ENCODE measurements at regions not wholly inside any gene's neighbourhood (a gene's known extent, or its start where the extent isn't known, plus 50 kb on each side); places are given as distances from the start of the nearest gene placed in this dataset.
"Not testable (repeated sequence)": the region's sequence is repeated elsewhere in the genome, so short reads cannot be mapped to it uniquely, and the experiment has no call there.

DNA sequence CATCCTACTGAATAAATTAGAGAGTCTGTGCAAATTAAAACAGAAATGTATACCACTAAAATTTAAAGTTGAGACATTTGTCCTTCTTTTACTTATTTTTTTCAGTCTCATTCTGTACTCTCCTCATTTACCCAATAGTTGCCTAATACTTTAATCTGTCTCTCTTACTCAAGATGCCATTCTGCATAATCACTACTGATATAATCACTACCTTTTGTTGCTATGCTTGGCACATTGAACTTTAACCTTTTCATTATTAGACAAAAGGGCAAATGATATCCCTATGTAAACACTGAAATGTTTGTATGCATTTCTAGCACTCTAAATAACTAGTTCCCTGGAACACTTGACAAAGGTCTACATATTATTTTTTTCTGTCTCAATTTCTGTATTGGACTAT is 1108.3 kb upstream of the FLRT2 start:
- no peak for DNase-seq

DNA sequence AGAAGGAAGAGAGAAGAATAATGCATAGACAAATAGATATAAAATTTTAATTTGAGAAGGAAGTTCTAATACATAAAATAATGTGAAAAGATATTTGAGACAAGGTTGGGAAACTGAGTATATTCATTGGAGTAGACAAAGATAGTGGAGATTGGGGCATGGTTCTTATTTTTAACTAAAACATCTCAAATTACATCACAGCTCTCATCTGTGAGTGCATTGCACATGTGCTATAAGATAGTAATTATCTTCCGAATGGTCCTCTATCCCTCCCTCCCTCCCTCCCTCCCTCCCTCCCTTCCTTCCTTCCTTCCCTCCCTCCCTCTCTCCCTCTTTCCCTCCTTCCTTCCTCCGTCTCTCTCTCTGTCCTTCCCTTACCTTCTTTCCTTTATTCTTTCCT is 1104.0 kb upstream of the FLRT2 start:
- no peak for DNase-seq

DNA sequence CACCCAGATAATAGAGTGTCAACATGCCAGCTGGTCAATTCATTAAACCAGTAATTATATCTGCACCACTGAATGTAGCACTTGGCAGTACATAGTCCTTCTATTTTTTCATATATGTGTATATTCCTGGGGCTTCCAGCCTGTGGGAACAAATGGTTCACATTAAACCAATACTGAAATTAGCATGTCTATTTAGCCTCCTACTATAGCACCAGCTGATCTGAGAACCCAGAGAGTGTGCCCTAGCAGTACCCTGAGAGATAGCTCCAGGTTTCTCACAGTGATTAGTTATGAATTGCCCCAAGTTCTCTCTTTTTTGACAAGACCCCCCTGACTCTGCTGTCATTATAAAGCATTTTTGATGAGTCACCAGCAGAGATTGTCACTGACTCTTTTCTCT is 1097.3 kb upstream of the FLRT2 start:
- DNase-seq: no peak

DNA sequence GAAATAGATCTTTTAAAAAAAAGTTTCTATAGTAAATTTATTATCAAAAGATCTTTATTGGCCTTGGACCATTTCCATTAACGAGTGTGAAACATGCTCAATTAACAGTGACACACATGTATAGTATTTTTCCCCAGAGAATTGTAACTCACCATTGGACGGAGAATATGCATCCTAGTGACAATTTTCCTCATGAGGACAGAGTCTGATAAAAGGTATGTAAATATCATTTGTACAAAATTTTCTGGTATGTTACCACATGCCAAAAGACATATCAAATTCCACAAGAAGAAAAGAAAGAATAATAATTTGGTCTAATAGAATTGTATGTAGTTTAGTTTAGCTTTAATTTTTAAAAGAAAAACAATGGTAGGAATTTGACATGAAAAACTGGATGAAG is 1096.0 kb upstream of the FLRT2 start:
- no peak for DNase-seq

DNA sequence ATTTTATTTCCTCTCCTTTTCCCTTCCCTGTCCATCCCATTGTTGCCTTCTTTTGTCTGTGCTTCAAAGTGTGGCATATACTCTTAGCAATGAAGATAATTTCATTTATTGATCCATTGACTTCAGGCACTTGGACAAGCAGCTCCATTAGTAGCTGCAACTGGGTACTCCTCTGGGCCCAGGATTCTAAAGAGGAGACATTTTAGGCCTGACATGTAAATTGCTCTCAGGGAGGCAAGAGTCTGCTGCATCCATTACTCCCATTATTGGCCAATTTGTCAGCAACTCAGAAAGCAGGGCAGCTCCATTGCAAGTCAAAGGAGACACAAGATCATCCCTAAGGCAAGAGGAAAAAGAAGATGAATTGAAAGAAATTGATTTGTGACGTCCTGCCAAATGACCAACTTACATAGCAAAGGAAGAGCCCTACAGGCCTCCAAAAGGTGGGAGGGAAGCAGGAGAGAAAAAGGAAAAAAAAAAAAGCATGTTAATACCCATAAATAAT is 1094.1 kb upstream of the FLRT2 start:
- no peak for DNase-seq

DNA sequence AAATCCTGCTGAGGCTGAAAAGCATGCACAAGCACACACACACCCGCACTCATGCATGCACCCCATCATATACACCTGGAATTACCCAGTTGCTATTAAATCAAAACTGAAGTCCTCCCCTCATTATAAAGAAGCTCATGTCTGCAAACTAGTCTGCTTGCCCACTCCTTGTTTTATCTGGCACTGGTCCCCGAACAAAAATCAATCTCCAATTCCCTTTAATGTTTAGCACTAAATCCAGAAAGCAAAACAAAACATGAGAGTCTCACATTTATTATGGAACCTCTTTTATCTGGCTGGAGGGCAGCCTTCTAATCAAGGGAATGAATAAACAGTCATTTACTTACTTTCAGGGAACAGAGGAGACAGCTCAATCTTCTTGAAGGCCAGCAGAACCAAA is 1093.4 kb upstream of the FLRT2 start:
- no peak for DNase-seq

DNA sequence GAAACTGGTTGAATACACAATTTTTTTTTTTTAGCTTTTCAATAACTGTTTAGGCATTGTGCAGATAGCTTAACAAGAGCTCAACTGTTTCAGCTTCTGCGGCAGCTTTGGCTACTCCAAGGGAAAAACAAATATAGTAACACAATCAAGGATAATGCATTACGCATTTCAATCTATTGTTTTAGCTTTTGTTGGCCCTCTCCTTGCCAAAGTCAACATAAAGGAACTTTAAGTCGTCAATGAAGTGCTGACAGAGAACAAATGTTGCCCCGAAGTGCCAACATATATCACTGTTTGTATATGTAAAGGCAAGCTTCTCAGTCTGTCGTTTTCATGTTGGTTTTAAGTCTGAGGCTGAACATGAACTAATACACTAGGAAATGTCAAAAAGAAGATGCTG is 1087.4 kb upstream of the FLRT2 start:
- DNase-seq: no peak

DNA sequence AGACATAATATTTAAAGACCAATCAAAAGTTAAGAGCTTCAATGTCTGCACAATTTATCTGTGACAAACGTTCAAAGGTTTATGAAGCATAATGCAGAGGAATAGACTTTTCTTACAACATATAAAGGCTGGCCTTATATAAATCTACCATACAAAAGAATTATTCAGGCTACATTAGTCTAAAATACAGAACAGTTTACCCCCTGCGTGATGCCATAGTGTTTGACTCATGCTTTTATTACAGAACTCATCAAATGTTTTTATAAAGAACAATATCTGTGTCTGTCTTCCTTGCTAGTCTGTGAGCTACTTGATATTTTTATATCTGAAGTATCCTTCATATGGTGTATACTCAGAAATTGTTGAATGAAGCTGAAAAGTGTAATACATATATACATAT is 1084.5 kb upstream of the FLRT2 start:
- DNase-seq: no peak

DNA sequence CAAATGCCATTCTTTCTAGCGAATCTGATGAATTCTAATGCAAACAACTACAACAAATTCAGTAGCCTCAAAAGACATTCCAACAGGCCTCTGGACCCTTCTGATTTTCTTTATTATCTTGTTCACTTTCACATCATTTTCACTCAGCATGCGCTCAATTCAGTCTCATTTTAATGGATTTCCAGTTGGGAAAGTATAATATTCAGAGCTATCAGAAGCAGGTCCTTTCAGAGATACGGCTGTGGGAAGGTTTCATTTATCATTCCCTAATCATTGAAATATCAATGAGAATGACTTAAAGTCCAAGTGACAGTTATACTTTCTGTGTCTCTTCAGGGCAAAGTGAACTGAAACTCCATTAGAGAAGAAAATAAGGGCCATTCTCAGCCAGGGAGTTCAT is 1083.7 kb upstream of the FLRT2 start:
- DNase-seq: no peak

DNA sequence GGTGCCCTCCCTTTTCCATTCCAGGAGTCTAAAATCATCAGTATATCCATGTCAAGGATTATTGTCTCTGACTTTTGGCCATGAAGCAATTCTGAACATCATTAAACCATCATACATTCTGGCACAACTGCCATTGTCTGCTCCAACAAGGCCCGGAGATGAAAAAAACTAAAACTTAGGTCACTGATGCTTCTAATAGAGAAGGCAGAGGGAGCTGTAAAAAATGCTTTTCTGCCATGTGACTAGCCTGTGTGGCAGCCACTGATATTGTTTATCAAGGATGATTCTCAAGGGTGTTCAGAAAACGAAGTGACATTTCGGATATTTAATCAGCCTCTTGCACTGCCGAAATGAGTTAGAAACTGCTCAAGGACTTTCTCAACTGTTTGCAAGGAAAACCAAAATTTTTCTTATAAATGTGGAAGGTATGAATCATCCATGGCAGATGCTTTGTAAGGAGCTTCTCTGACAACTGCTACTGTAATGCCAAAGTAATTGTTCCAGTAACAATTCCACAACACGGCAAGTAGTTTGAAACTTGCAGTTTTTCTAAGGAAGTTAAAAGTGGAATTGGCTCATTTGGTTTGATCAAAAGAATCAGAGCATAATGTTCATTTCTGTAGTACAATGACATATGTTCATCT is 1076.5 kb upstream of the FLRT2 start:
- DNase-seq: no peak

DNA sequence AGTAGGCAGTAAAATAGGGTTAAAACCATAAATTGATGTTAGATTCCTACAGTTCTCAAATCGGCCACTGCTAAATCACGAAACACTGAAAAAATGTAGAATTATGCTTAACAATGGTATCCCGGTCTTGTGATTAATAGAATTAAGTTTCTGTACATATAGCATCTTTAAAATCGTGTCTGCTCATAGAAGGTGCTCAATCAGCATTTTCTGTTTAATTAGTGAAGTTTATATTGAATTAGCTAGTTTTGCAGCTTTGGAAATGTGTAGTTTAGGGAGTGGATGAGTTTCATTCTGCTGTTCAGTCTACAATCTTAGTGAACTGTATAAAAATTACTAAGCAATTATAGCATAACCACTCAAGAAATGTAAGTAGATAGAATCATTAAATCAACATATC is 1075.8 kb upstream of the FLRT2 start:
- no peak for DNase-seq

DNA sequence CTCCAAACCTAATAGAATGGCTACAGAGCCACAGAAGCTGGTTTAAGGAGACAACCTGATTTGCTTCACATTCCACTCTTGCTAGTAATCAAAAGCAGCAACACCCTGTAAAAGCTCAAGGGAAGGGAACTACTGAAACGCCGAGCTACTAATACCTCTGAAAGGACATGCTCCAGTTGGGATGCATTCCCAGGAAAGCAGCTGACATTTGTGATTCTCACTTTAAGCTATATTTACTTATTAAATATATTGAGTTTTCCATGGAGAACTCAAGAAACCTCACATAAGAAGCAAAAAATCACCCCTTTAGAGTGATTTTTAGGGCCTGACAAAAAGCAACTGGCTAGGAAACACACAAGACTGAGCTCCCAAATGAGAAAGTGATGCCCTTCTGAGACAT is 1073.0 kb upstream of the FLRT2 start:
- no peak for DNase-seq

DNA sequence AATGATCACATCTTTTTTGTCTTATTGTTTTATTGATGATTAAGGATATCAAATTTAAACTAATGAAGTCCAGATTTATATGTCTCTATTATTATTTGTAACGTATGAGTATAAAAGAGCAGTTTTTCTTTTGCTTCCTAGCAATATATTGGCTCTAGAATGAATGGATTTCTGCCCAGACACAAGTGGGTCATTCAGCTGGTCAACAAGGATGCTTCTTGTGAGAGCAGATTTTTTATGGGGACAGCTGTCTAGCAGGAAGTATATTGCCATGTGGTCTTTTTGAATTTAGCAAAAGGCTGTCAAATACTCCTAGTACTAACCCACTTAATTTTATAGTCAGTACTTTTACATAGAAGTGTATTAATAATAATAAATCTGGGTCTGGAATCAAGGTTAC is 1071.1 kb upstream of the FLRT2 start:
- DNase-seq: no peak

DNA sequence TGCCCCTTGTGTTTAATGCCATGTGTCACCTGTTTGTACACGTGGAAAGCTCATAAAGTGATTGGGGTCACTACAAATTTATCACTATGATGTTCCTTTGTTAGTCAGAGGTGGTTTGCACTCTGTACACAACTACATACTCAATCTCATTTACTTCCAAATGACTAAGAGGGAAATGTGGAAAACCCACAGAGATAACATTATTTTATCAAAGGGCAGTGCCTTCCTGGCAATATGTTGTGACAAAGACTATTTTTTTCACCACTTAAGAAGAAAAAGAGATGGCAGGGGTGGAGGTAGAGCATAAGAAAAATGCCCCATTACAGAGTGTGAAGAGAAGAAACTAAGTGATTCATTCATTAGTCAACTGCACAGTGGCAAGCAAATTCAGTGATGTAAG is 1064.1 kb upstream of the FLRT2 start:
- DNase-seq: no peak

DNA sequence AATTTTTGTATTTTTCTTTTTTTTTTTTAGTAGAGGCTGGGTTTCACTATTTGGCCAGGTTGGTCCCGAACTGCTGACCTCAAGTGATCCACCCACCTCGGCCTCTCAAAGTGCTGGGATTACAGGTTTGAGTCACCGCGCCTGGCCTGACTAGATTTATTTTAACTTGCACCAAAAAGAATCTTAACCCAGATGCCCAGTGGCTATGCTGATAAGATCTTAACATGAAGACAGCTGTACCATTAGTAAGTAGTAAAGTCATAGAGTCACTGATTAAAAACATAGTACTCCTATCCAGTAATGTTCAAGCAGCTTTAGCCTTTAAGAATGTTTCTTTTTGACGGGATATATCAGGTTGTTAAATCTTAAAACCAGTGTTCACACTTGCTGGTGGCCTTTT is 1061.8 kb upstream of the FLRT2 start:
- DNase-seq: no peak

DNA sequence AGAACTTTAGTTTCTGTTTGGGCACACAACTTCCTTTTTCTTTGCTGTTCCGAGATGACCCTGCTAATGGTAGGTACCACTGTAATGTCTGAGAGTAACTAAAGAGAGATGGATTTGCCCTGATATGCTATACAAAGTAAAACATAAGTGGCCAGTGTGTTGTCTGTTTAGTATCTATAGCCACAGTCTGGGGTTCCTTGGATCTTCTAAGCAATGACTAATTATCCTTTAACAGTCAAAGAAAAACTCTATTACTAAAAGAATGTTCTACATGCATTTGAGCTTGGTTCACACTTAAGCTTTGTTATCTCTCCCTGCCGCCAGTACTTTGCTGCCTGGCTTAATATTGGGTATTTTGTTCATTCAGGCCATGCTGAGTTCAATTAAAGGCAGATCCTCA is 1051.9 kb upstream of the FLRT2 start:
- no peak for DNase-seq

DNA sequence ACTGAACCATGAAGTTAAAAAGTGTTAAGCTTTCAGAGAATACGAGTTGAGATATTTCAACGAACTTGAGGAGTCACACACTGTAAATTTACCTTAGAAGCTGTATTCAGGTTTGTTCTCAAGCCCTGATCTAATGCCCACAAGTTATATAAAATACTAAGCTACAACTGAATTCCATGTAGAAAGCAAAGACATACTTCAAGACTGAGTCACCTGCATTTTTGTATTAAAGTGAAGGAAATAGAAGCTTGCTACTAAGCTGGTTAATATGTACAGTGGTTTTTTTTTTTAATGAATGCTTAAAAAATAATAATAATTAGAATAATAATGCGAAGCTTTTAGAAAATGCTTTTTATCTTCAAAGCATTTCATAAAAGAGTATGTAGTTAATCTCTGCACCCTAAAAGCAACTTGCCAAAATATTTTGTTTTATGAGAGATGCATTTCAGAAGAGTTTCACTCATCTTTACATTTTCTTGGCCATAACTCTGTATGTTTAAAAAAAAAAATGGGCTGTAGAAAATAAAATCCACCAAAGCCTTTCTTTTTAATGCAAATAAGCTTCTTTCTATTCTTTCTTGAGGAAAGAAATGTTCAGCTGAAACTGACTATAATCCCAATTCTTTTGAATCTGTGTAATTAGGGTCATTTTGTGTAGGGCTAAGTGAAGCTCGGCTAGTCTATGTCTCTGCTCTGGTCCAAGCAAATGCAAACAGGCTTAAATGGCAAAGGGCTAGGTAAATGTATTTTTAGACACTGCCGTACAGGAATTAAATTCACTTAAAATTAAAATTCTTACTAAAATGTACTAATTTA is 1047.5 kb upstream of the FLRT2 start:
- no peak for DNase-seq

DNA sequence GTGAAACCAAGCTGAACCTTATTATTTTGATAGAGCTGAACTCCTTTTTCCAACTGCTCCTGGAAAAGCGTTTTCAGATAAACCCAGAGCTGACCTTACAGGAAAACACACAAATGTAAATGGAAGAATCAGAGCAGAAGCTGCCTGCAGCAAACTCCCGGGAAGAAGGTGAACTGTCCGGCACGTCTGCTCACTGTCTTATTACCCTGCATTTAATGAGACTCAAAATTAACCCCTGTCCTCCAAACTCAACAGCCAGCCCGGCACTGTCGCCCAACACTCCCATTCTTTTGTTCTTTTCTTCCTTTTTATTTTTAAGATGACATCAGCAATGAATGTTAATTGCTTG is 1046.9 kb upstream of the FLRT2 start:
- DNase-seq: no peak

DNA sequence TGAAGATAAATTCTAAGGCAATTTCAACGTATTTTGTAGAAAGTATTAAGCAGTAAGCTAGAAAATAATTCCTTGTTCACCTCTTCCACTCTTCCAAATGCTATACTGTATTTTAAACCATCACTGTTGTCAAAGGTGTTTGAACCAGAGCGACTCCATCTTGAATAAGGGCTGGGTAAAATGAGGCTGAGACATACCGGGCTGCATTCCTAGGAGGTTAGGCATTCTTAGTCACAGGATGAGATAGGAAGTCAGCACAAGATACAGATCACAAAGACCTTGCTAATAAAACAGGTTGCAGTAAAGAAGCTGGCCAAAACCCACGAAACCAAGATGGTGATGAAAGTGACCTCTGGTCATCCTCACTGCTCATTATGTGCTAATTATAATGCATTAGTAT is 1045.7 kb upstream of the FLRT2 start:
- not testable (repeated sequence) for DNase-seq

DNA sequence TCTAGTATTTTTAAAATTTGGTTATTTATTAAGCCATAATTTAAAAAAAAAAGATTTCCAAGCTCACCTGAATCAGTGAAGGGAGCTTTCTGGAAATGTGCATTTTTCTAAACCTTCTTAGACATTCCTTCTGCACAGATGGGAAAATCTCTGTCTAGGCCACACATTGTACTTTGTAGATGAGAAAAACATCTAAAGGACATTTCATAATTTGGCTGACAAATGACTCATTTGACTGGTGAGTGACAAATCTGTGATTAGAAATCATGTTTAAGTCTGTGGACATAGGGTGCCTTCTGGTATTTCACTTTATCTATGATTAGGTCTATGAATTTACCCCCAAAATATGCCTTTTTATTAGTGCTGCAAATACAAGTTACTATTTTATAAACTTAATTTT is 1044.9 kb upstream of the FLRT2 start:
- no peak for DNase-seq

DNA sequence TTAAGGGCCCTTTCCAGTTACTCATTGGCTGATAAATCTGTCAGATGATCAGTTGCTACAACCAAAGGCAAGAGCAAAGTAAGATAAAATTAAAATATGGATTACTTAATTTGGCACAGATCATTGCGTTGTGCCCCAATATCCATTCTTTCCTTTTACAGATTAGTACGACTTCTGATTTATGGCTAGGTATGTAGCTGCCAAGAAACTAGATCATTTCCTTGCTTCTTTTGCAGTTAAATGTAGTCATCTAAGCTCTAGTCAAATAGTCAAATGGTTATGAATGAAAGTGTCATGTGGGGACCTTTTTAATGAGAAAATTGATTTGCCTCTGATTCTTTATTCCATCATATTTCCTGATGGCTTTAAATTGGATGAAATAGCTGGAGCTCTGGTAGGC is 1039.9 kb upstream of the FLRT2 start:
- no peak for DNase-seq

DNA sequence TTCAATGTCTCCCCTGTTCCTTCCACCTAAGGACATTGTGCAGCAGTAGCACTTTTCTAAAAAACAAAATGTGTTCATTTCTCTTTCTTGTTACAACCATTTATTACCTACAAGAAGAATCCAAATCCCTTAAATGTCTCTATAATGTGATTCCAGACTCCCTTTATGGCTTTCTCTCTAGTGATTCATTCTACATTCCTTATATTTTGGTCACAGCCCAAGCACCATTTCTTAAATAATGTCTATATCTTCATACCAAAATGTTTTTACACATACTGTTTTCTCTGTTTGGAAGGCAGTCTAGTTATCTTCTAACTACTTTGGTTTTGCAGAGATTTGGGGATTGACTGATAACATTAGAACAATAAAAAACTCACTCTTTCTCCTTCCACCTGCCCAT is 1037.3 kb upstream of the FLRT2 start:
- DNase-seq: no peak

DNA sequence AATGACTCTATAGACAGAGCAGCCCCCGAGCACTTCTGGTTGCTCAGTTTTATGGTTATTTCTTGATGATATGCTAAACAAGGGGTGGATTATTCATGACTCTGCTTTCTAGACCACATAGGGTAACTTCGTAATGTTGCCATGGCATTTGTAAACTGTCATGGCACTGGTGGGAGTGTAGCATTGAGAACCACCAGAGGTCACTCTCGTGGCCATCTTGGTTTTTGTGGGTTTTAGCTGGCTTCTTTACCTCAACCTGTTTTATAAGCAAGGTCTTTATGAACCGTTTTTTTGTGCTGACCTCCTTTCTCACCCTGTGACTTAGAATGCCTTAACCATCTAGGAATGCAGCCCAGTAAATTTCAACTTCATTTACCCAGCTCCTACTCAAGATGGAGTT is 1036.2 kb upstream of the FLRT2 start:
- no peak for DNase-seq

DNA sequence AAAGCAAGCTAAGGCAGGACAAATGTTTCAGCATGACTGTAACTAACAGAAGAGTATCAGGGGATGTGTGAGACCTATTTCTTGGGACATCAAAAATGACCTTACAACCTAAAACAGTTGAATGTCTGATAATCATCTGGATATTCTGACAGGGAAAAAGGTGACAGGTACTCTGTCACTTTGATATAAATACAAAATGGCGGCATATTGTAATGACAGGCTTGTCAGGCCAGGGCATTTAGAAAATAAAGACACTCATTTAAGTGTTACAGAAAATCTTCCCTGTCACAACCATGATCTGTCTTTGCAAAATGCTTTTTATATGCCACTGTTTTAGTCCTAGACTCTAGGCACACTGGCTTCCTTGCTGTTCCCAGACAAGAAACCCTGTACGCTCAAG is 1033.3 kb upstream of the FLRT2 start:
- no peak for DNase-seq

DNA sequence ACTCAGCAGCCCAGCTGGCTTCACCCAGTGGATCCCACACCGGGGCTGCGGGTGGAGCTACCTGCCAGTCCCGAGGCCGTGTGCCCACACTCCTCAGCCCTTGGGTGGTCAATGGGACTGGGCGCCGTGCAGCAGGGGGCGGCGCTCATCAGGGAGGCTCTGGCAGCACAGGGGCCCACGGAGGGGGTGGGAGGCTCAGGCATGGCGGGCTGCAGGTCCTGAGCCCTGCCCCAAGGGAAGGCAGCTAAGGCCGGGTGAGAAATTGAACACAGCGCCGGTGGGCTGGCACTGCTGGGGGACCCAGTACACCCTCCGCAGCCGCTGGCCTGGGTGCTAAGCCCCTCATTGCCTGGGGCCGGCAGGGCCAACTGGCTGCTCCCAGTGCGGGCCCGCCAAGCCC is 1017.1 kb upstream of the FLRT2 start:
- DNase-seq: not testable (repeated sequence)
